PC-3 (cell line): ENCODE measurements at regions not wholly inside any gene's neighbourhood (a gene's known extent, or its start where the extent isn't known, plus 50 kb on each side); places are given as distances from the start of the nearest gene placed in this dataset.
A peak's percentile ranks its signal among the peaks of the same experiment; 100 is the strongest.

Source experiments
- ATAC-seq: fragments of 200-7000 bp; cut with Tn5 transposase; 2 replicates; pipeline ENCODE4 v1.9.1; 2020; ENCODE audit warnings: mild to moderate bottlenecking, moderate library complexity
- BruUV-seq: library from RNA; stranded (reverse); fragments of 400-500 nt; replicated peaks from 2 replicates; lab custom pipeline; 2021; lab: Mats Ljungman, UMichigan
- CTCF ChIA-PET: fragments of 300-600 bp; sonication (Branson Sonifier 250); formaldehyde crosslinking; loops from one replicate; lab custom pipeline; 2022; ENCODE audit warnings: antibody characterized with exemption; lab: Charles Lee
- POLR2A ChIA-PET: fragments of 300-600 bp; sonication (Branson Sonifier 250); formaldehyde crosslinking; loops from one replicate; lab custom pipeline; 2022; ENCODE audit warnings: antibody characterized with exemption; ENCODE audit not compliant: unreplicated experiment; lab: Charles Lee
- DNase-seq: peaks from one replicate; pipeline ENCODE4 v3.0.0-alpha.2; 2015
- H2AFZ ChIP-seq: fragments of 300-600 bp; sonication (generic); 2 replicates; pipeline ENCODE4 v1.6.0; 2016; ENCODE audit warnings: antibody characterized with exemption, low read length
- H3F3A ChIP-seq: fragments of 300-600 bp; sonication (generic); one replicate; pipeline ENCODE4 v1.6.0; 2017; ENCODE audit warnings: antibody characterized with exemption, low read length, control low read depth, mild to moderate bottlenecking; ENCODE audit not compliant: unreplicated experiment
- H3K27ac ChIP-seq: fragments of 300-600 bp; sonication (generic); 2 replicates; pipeline ENCODE4 v1.5.1; 2016; ENCODE audit warnings: mild to moderate bottlenecking, low read length
- H3K27me3 ChIP-seq: fragments of 300-600 bp; sonication (generic); 2 replicates; pipeline ENCODE4 v1.6.1; 2016; ENCODE audit warnings: low read length, mixed read lengths
- H3K36me3 ChIP-seq: fragments of 300-600 bp; sonication (generic); 2 replicates; pipeline ENCODE4 v1.6.1; 2016; ENCODE audit warnings: low read depth, mixed run types, low read length, mixed read lengths
- H3K4me1 ChIP-seq: fragments of 300-600 bp; sonication (generic); 2 replicates; pipeline ENCODE4 v1.5.1; 2016; ENCODE audit warnings: low read length; ENCODE audit not compliant: insufficient read depth
- H3K4me2 ChIP-seq: fragments of 300-600 bp; sonication (generic); 2 replicates; pipeline ENCODE4 v1.6.0; 2016; ENCODE audit warnings: low read length
- H3K4me3 ChIP-seq: fragments of 300-600 bp; sonication (generic); 2 replicates; pipeline ENCODE4 v1.5.1; 2016; ENCODE audit warnings: mild to moderate bottlenecking, low read length, mixed read lengths
- H3K79me2 ChIP-seq: fragments of 300-600 bp; sonication (generic); 2 replicates; pipeline ENCODE4 v1.6.1; 2017; ENCODE audit warnings: low read length, mixed read lengths
- H3K9ac ChIP-seq: fragments of 300-600 bp; sonication (generic); 2 replicates; pipeline ENCODE4 v1.6.0; 2016; ENCODE audit warnings: mild to moderate bottlenecking, low read length
- H3K9me2 ChIP-seq: fragments of 300-600 bp; sonication (generic); replicated peaks from 2 replicates; pipeline ENCODE4 v1.6.1; 2016; ENCODE audit warnings: mixed run types, low read length, mixed read lengths
- H3K9me3 ChIP-seq: fragments of 300-600 bp; sonication (generic); 2 replicates; pipeline ENCODE4 v1.6.1; 2016; ENCODE audit warnings: low read length, mixed read lengths
- H4K20me1 ChIP-seq: fragments of 300-600 bp; sonication (generic); 2 replicates; pipeline ENCODE4 v1.6.1; 2016; ENCODE audit warnings: low read length, mixed read lengths
- CTCF ChIP-seq: fragments of 300-600 bp; sonication (generic); conservative IDR thresholded peaks from 2 replicates; pipeline ENCODE4 v1.5.1; 2017; ENCODE audit warnings: antibody characterized with exemption, low read depth, mild to moderate bottlenecking, low read length
- EZH2 ChIP-seq: fragments of 300-600 bp; sonication (generic); IDR thresholded peaks from one replicate; pipeline ENCODE4 v1.6.1; 2017; ENCODE audit warnings: antibody characterized with exemption, mild to moderate bottlenecking, low read length; ENCODE audit not compliant: unreplicated experiment
- EZH2phosphoT487 ChIP-seq: fragments of 300-600 bp; sonication (generic); IDR thresholded peaks from 2 replicates; pipeline ENCODE4 v1.6.1; 2018; ENCODE audit warnings: mild to moderate bottlenecking, antibody characterized with exemption, low read length, borderline replicate concordance
- intact Hi-C: fragments of 100-400 bp; cut with micrococcal nuclease; formaldehyde crosslinking; loops from 2 replicates; pipeline ENCODE4 v1.9.0; 2023

- CTCF ChIA-PET, result no interaction called here
- no peak overlapping the region for H3K4me3 ChIP-seq
- ATAC-seq, result no peak
Observed at GRCh38 chr6:97705568-97705967, 422.6 kb upstream of the MMS22L start.

GRCh38 chr6:97712751-97713150 is 429.7 kb upstream of the MMS22L start:
- Histone ChIP-seq H3K36me3 (no peaks in the 10 kb centered on the region), H3K9me3 (no peaks in the 10 kb centered on the region), H3K4me2 (no peak overlapping the region), H3K4me1 (no peaks in the 10 kb centered on the region), H3F3A (no peaks in the 10 kb centered on the region), H3K27me3 (peaks cover 3% of the 10 kb centered on the region; the same call in 1 of the 2 replicates), H3K9me2 (no peaks in the 10 kb centered on the region), H2AFZ (no peak overlapping the region), H3K4me3 (no peak overlapping the region), H3K9ac (no peak overlapping the region), H4K20me1 (no peaks in the 10 kb centered on the region), H3K79me2 (no peaks in the 10 kb centered on the region), H3K27ac (no peak overlapping the region)
- TF ChIP-seq EZH2 (no peak), CTCF (no peak), EZH2phosphoT487 (no peak)
- ATAC-seq (no peak), DNase-seq (no peak)
- no TSS peak for BruUV-seq
- intact Hi-C loops, result no loop called here
- CTCF ChIA-PET, result no interaction called here
- POLR2A ChIA-PET, result no interaction called here

More at GRCh38 chr6:97705568-97705967, 422.6 kb upstream of the MMS22L start:
- BruUV-seq, result no TSS peak
- TF ChIP-seq CTCF, result peak; percentile 64
- no peak for TF ChIP-seq EZH2
- H2AFZ ChIP-seq, result no peak overlapping the region
- POLR2A ChIA-PET, result no interaction called here
- no peak overlapping the region for H3K27ac ChIP-seq
- H3K9me3 ChIP-seq, result no peaks in the 10 kb centered on the region
- no peaks in the 10 kb centered on the region for H3K4me1 ChIP-seq
- H3K36me3 ChIP-seq, result no peaks in the 10 kb centered on the region
- no peaks in the 10 kb centered on the region for H3K79me2 ChIP-seq
- H3K4me2 ChIP-seq, result no peak overlapping the region
- H3K9ac ChIP-seq, result no peak overlapping the region
- no peaks in the 10 kb centered on the region for H3K27me3 ChIP-seq
- intact Hi-C loops, result loop anchor here (10.0 kb wide), 1 partner anchor 219 kb away; no protein-coding TSS in a partner anchor
- no peaks in the 10 kb centered on the region for H4K20me1 ChIP-seq
- no peaks in the 10 kb centered on the region for H3K9me2 ChIP-seq
- no peaks in the 10 kb centered on the region for H3F3A ChIP-seq
- peak; percentile 9 for DNase-seq

- Histone ChIP-seq H3K27ac (no peak overlapping the region), H3K36me3 (no peaks in the 10 kb centered on the region), H3K9me3 (no peaks in the 10 kb centered on the region), H2AFZ (no peak overlapping the region), H3K9me2 (no peaks in the 10 kb centered on the region), H4K20me1 (no peaks in the 10 kb centered on the region), H3F3A (no peaks in the 10 kb centered on the region), H3K4me2 (no peak overlapping the region), H3K9ac (no peak overlapping the region), H3K79me2 (no peaks in the 10 kb centered on the region), H3K27me3 (peaks cover 3% of the 10 kb centered on the region; the same call in 1 of the 2 replicates), H3K4me3 (no peak overlapping the region), H3K4me1 (no peaks in the 10 kb centered on the region)
- no peak for DNase-seq
- TF ChIP-seq CTCF (no peak), EZH2phosphoT487 (no peak), EZH2 (no peak)
- intact Hi-C loops, result no loop called here
- ChIA-PET POLR2A (no interaction called here), CTCF (no interaction called here)
- ATAC-seq, result no peak
- BruUV-seq, result no TSS peak
Observed at GRCh38 chr6:97714772-97715171, 431.8 kb upstream of the MMS22L start.
